Activated CD4-positive, alpha-beta memory T cell treated with anti-CD3 and anti-CD28 coated beads, Interleukin-2, amount 10 ng/mL, durations not matched to agents 7 days and 5 days (primary cell): ENCODE measurements at regions not wholly inside any gene's neighbourhood (a gene's known extent, or its start where the extent isn't known, plus 50 kb on each side); places are given as distances from the start of the nearest gene placed in this dataset.
"Not testable (repeated sequence)": the region's sequence is repeated elsewhere in the genome, so short reads cannot be mapped to it uniquely, and the experiment has no call there.

ENCODE experiments used
- CTCF ChIA-PET: fragments of 350-600 bp; sonication (Branson Sonifier 250); formaldehyde crosslinking; loops from one replicate; lab custom pipeline; 2021; ENCODE audit warnings: antibody characterized with exemption, inconsistent platforms; lab: Charles Lee
- POLR2A ChIA-PET: fragments of 350-600 bp; sonication (Branson Sonifier 250); formaldehyde crosslinking; loops from one replicate; lab custom pipeline; 2021; ENCODE audit warnings: antibody characterized with exemption; lab: Charles Lee
- DNase-seq: peaks from one replicate; pipeline ENCODE4 v3.0.0-alpha.2; 2020
- H3K27ac Mint-ChIP-seq: one replicate; pipeline ENCODE4 v1.8.0; 2021; ENCODE audit warnings: mild to moderate bottlenecking, mixed read lengths
- H3K27me3 Mint-ChIP-seq: one replicate; pipeline ENCODE4 v1.8.0; 2021; ENCODE audit warnings: mixed read lengths
- H3K36me3 Mint-ChIP-seq: one replicate; pipeline ENCODE4 v1.8.0; 2021; ENCODE audit warnings: low read depth, mixed read lengths
- H3K4me1 Mint-ChIP-seq: one replicate; pipeline ENCODE4 v1.8.0; 2021; ENCODE audit warnings: mixed read lengths
- H3K4me3 Mint-ChIP-seq: one replicate; pipeline ENCODE4 v1.8.0; 2021; ENCODE audit warnings: mild to moderate bottlenecking, mixed read lengths
- H3K9me3 Mint-ChIP-seq: one replicate; pipeline ENCODE4 v1.8.0; 2021; ENCODE audit warnings: mixed read lengths

DNA sequence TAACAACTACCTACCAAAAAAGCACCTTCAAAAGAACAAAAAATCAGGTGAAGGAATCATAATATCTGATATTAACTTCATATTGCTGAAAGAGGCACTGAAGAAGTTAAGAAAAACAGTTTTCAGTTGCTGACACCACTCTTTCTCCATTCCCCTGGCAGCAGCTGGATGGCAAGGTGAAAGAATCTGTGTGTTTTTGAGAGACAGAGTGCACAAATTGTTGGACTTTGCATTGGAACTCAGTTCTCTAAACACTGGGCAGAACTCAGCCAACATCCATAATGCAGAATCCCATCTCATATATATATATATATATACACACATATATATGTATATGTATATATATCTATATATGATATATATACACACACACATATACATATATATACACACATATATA, 408.3 kb upstream of the MAGEC2 start:
- Mint-ChIP-seq H3K4me1 (no peaks in the 10 kb centered on the region), H3K27me3 (no peaks in the 10 kb centered on the region), H3K36me3 (no peaks in the 10 kb centered on the region), H3K27ac (no peak overlapping the region), H3K4me3 (no peak overlapping the region), H3K9me3 (peaks cover 3% of the 10 kb centered on the region)
- no peak for DNase-seq
- ChIA-PET POLR2A (no interaction called here), CTCF (no interaction called here)

DNA sequence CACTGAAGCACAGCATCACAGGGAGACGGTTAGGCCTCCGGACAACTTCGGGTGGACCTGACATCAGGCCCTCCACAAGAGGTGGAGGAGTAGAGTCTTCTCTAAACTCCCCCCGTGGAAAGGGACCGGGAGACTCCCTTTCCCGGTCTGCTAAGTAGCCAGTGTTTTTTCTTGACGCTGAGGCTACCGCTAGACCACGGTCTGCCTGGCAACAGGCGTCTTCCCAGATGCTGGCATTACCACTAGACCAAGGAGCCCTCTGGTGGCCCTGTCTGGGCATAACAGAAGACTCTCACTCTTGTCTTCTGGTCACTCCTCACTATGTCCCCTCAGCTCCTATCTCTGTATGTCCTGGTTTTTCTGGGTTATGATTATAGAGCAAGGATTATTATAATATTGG, 401.5 kb upstream of the MAGEC2 start:
- DNase-seq, CTCF ChIA-PET, H3K4me1 Mint-ChIP-seq, H3K27me3 Mint-ChIP-seq, H3K36me3 Mint-ChIP-seq, POLR2A ChIA-PET, H3K4me3 Mint-ChIP-seq, H3K9me3 Mint-ChIP-seq, H3K27ac Mint-ChIP-seq: not testable (repeated sequence)

DNA sequence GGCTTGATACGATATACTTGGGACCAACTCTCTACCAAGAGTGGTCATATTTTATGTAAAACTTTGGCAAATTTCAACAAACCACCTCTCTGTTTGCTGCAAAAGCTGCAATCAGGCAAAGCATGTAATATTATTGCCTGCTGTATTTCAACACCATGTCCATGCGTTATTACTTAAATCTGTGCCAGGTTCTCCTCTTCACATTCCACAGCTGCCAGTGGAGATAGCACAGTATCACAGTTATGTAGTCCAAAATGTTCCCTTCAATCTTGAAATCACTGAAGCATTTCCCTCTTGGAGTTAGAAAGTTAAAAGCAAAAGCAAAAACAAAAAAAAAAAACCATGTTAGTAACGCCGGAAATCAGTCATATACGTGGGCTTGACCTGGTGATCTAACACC, 396.7 kb upstream of the MAGEC2 start:
- Mint-ChIP-seq H3K27me3 (no peaks in the 10 kb centered on the region), H3K9me3 (no peaks in the 10 kb centered on the region), H3K4me3 (no peak overlapping the region), H3K4me1 (no peaks in the 10 kb centered on the region), H3K27ac (no peak overlapping the region), H3K36me3 (no peaks in the 10 kb centered on the region)
- DNase-seq = no peak
- POLR2A ChIA-PET = no interaction called here
- CTCF ChIA-PET = no interaction called here

DNA sequence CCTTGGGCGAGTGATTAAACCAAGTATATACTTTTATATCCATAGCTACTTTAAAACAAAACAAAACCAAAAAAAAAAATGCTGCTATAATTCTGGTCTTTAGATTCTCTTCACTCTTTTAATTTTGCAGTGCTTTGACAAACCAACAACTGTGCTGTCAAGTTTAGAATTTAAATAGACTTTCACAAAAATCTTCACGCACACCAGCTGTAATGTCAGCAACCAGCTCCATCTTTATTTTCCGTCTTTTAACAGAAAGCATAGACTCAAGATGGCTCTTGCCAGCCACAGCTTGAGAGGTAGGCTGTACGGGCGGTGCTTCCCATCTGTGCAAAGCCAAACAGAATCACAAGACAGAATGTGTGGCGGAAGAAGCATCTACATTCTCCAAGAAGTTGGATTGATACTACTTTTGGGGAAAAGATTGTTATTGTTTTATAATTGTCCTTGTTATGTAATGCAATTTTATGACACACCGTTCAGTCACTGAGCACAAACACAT, 388.3 kb upstream of the MAGEC2 start:
- Mint-ChIP-seq H3K27ac (no peak overlapping the region), H3K4me3 (no peak overlapping the region), H3K36me3 (no peaks in the 10 kb centered on the region), H3K9me3 (peaks cover 2% of the 10 kb centered on the region), H3K4me1 (no peaks in the 10 kb centered on the region), H3K27me3 (no peaks in the 10 kb centered on the region)
- POLR2A ChIA-PET = no interaction called here
- CTCF ChIA-PET = no interaction called here
- no peak for DNase-seq

DNA sequence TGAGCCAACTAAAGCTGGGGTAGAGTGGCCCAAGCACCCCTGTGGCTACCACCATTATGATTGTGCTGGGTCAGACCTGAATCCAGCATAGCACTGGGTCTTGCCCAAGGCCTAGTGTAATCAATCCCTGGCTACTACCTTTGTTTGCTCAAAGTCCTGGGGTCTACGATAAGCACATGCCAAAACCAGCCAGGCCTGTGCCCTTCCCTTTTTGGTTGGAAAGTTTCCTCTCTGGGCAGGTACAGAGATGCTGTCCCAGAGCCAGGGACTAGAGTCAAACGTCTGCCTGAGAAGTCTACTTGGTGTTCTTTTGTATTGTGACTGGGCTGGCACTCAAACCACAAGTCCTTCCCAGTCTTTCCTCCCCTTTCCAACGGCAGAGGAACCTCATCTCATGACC, 371.5 kb upstream of the MAGEC2 start:
- CTCF ChIA-PET = no interaction called here
- H3K4me1 Mint-ChIP-seq = no peaks in the 10 kb centered on the region
- DNase-seq = no peak
- POLR2A ChIA-PET = no interaction called here
- H3K27ac Mint-ChIP-seq = no peak overlapping the region
- H3K27me3 Mint-ChIP-seq = no peaks in the 10 kb centered on the region
- H3K36me3 Mint-ChIP-seq = no peaks in the 10 kb centered on the region
- peaks cover 5% of the 10 kb centered on the region for H3K9me3 Mint-ChIP-seq
- no peak overlapping the region for H3K4me3 Mint-ChIP-seq

DNA sequence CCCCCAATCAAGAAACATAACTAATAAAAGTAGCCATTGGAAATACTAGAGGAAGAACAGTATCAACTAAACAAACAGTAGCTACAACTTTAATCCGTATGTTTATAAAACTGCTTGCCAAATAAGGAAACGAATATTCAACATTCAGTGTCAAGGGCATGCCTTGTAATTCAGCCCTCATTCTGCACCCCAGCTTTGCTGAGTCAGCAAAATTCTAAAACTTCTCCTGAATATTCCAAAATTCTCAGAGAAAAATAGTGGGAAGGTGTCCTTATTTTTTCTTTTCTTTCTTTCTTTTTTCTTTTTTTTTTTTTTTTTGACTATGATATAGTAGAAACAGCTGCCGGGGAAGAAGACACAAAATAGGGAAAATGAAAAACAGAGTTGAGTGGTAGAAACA, 344.8 kb upstream of the MAGEC2 start:
- Mint-ChIP-seq H3K4me1 (no peaks in the 10 kb centered on the region), H3K36me3 (no peaks in the 10 kb centered on the region), H3K9me3 (no peaks in the 10 kb centered on the region), H3K27me3 (no peaks in the 10 kb centered on the region), H3K4me3 (no peak overlapping the region), H3K27ac (no peak overlapping the region)
- ChIA-PET POLR2A (no interaction called here), CTCF (no interaction called here)
- DNase-seq = no peak

DNA sequence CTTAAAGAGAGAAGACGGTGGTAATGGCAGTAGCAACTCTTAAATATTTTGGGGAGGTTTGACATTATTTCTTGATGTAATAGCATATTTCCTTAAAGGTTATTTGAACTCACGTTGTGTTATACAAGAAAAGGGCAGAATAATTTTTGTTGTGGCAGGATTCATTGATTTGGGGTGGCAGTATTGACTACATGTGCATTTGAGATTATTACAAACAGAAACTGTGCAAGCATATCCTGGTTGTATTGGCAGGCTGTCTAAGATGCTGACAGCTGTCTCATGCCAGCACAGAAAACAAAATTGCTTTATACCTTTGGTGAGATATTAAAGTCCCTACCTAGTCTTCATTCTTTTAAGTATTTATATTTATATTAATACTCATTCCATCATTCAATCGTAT, 300.7 kb upstream of the MAGEC2 start:
- ChIA-PET POLR2A (no interaction called here), CTCF (no interaction called here)
- no peak overlapping the region for H3K4me3 Mint-ChIP-seq
- no peaks in the 10 kb centered on the region for H3K9me3 Mint-ChIP-seq
- H3K27me3 Mint-ChIP-seq = no peaks in the 10 kb centered on the region
- no peaks in the 10 kb centered on the region for H3K36me3 Mint-ChIP-seq
- H3K27ac Mint-ChIP-seq = no peak overlapping the region
- DNase-seq = no peak
- no peaks in the 10 kb centered on the region for H3K4me1 Mint-ChIP-seq

DNA sequence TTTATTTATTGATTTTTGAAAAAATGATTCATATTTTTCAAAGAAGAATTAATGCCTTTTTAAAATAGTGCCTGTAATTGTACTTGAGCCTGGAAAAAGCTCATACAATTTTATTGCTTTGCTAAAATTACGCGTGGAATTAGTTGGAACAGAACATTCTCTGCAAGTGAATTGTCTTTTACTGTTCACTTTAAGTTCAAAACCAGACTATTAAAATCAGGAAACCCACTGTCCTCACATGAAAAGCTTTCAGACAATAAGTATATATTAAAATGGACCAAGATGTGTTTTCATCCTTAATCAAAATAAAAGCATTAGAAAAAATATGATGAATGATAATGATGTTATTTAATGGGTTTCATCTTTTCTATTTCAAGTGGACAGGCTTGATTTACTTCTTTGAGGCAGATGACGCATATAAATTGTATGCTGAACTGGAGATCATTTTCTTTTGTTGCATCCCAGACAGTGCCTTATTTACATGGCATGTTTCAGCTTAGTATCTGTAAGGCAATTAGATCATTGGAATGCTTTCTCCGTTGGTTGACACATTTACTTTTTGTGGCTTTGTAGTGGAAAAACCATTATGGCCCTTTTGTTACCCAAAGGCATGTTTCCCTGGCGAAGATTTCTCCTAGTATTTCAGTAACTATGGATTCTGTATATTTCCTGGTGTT, 299.0 kb upstream of the MAGEC2 start:
- H3K4me3 Mint-ChIP-seq = no peak overlapping the region
- ChIA-PET POLR2A (no interaction called here), CTCF (no interaction called here)
- no peak overlapping the region for H3K27ac Mint-ChIP-seq
- no peak for DNase-seq
- no peaks in the 10 kb centered on the region for H3K9me3 Mint-ChIP-seq
- H3K4me1 Mint-ChIP-seq = no peaks in the 10 kb centered on the region
- no peaks in the 10 kb centered on the region for H3K27me3 Mint-ChIP-seq
- no peaks in the 10 kb centered on the region for H3K36me3 Mint-ChIP-seq

DNA sequence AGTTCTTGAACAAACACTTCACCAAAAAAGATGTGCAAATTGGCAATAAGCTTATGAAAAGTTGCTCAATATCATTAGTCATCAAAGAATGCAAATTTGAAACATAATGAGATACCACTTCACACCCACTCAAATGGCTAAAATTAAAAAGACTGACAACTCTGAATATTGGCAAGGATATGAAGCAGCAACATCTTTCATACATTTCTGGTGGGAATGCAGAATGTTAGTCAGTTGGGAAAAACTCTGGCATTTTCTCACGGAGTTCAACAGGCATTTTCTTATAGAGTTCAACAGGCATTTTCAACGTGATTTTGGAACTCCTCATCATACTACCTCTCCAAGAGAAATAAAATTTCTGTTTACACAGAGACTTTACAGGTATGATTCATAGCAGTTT, 297.4 kb upstream of the MAGEC2 start:
- CTCF ChIA-PET = no interaction called here

DNA sequence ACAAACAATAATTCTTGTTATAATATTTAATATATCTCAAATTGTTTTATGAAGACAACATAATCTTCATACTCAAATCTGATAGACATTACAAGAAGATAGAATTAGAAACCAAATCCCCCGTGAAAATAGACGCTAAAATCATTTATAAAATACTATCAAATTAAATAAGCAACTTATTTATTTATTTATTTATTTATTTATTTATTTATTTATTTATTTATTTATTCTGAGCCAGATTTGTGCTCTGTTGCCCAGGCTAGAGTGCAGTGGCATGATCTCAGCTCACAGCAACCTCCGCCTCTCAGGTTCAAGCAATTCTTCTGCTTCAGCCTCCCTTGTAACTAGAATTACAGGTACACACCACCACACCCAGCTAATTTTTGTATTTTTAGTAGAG, 294.9 kb upstream of the MAGEC2 start:
- POLR2A ChIA-PET = no interaction called here
- Mint-ChIP-seq H3K4me3 (no peak overlapping the region), H3K27ac (no peak overlapping the region), H3K27me3 (no peaks in the 10 kb centered on the region), H3K4me1 (no peaks in the 10 kb centered on the region), H3K36me3 (no peaks in the 10 kb centered on the region), H3K9me3 (no peaks in the 10 kb centered on the region)
- CTCF ChIA-PET = no interaction called here
- DNase-seq = no peak

More for the DNA sequence above, 297.4 kb upstream of the MAGEC2 start:
- POLR2A ChIA-PET = no interaction called here
- Mint-ChIP-seq H3K36me3 (no peaks in the 10 kb centered on the region), H3K27ac (no peak overlapping the region), H3K4me1 (no peaks in the 10 kb centered on the region), H3K9me3 (no peaks in the 10 kb centered on the region), H3K4me3 (no peak overlapping the region), H3K27me3 (no peaks in the 10 kb centered on the region)
- no peak for DNase-seq

DNA sequence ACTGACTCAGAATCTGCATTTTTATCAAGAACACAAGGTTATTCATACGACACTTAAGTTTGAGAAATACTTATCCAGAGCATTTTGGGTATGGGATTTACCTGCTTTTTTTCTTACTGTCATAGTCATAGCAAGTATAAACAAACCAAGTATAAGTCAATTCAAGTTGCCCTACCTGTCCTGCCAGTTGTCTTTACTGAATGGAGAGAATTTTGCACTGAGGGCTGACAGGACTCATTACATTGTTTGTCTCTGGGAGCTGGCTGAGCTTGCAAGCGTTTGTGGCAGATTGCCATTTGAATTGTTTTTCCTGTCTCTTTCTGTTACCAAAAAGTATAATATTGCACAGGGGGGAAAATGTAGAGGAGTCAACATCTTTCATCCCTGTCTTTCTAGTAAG, 278.9 kb upstream of the MAGEC2 start:
- H3K9me3 Mint-ChIP-seq = no peaks in the 10 kb centered on the region
- DNase-seq = no peak
- no peaks in the 10 kb centered on the region for H3K36me3 Mint-ChIP-seq
- H3K27ac Mint-ChIP-seq = no peak overlapping the region
- no peaks in the 10 kb centered on the region for H3K4me1 Mint-ChIP-seq
- H3K27me3 Mint-ChIP-seq = no peaks in the 10 kb centered on the region
- no peak overlapping the region for H3K4me3 Mint-ChIP-seq
- ChIA-PET CTCF (no interaction called here), POLR2A (no interaction called here)

DNA sequence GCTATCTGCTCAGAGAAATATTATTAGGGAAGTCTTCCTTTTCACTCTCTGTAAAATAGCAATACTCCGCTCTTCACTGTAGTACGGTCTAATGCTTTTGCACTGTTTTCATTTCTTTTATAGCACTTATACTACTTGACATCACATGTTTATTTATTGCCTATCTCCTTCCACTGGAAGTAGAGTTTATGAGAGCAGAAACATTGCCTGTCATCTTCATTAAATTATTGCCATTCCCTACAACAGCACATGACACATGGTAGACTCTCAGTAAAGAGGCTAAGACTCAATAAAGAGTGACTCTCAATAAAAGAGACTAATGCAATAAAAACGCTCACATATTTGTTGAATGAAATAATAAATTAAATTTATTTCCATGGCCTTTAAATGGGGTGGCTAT, 241.3 kb upstream of the MAGEC2 start:
- Mint-ChIP-seq H3K4me1 (no peaks in the 10 kb centered on the region), H3K36me3 (no peaks in the 10 kb centered on the region), H3K9me3 (no peaks in the 10 kb centered on the region), H3K27me3 (no peaks in the 10 kb centered on the region), H3K4me3 (no peak overlapping the region), H3K27ac (no peak overlapping the region)
- ChIA-PET CTCF (no interaction called here), POLR2A (no interaction called here)
- no peak for DNase-seq

DNA sequence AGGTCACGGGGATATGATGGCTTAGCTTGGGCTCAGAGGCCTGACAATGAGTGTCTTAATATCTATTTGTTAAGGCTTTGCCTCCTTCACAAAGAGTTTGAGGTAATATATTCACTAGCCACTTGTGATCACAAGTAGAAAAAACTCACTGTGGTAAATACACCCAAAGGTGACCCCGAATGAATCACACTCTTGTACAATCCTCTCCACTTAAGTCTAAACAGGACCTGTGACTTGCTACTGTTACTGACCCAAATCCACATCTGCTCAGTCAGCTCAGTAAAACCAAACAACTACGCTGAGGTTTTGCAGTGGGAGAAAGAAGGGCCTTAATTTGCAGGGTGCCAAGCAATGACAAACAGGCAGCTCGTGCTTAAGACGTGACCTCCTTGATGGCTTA, 223.8 kb upstream of the MAGEC2 start:
- no peak overlapping the region for H3K4me3 Mint-ChIP-seq
- H3K27me3 Mint-ChIP-seq = no peaks in the 10 kb centered on the region
- ChIA-PET CTCF (no interaction called here), POLR2A (no interaction called here)
- H3K4me1 Mint-ChIP-seq = no peaks in the 10 kb centered on the region
- no peaks in the 10 kb centered on the region for H3K9me3 Mint-ChIP-seq
- no peak overlapping the region for H3K27ac Mint-ChIP-seq
- no peaks in the 10 kb centered on the region for H3K36me3 Mint-ChIP-seq
- no peak for DNase-seq

DNA sequence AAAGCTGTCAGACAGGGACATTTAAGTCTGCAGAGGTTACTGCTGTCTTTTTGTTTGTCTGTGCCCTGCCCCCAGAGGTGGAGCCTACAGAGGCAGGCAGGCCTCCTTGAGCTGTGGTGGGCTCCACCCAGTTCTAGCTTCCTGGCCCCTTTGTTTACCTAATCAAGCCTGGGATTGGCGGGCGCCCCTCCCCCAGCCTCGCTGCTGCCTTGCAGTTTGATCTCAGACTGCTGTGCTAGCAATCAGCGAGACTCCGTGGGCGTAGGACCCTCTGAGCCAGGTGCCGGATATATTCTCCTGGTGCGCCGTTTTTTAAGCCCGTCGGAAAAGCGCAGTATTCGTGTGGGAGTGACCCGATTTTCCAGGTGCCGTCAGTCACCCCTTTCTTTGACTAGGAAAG, 185.9 kb upstream of the MAGEC2 start:
- H3K27ac Mint-ChIP-seq, CTCF ChIA-PET, H3K27me3 Mint-ChIP-seq, H3K36me3 Mint-ChIP-seq, H3K9me3 Mint-ChIP-seq, H3K4me1 Mint-ChIP-seq, DNase-seq, H3K4me3 Mint-ChIP-seq, POLR2A ChIA-PET: not testable (repeated sequence)
